GM19328 (cell line): ENCODE measurements at regions not wholly inside any gene's neighbourhood (a gene's known extent, or its start where the extent isn't known, plus 50 kb on each side); places are given as distances from the start of the nearest gene placed in this dataset.
"Not testable (repeated sequence)": the region's sequence is repeated elsewhere in the genome, so short reads cannot be mapped to it uniquely, and the experiment has no call there.

Experiments used
- ATAC-seq: cut with Tn5 transposase; IDR thresholded peaks from one replicate; pipeline ENCODE4 v1.9.1; 2021; ENCODE audit warnings: mild to moderate bottlenecking, moderate library complexity; ENCODE audit not compliant: unreplicated experiment

- ATAC-seq = not testable (repeated sequence)
Measured at GRCh38 chr11:82396639-82397038, 337.0 kb downstream of the FAM181B start.

GRCh38 chr11:82384308-82384707 is 349.4 kb downstream of the FAM181B start:
- no peak for ATAC-seq

- no peak for ATAC-seq
Measured at GRCh38 chr11:82373781-82374542, 359.7 kb downstream of the FAM181B start.

- no peak for ATAC-seq
Measured at GRCh38 chr11:82365351-82365750, 368.3 kb downstream of the FAM181B start.

- no peak for ATAC-seq
Measured at GRCh38 chr11:82356316-82356715, 377.3 kb downstream of the FAM181B start.

- ATAC-seq = no peak
Measured at GRCh38 chr11:82355313-82355823, 378.3 kb downstream of the FAM181B start.

- ATAC-seq = no peak
Measured at GRCh38 chr11:82326853-82327252, 406.8 kb downstream of the FAM181B start.

- no peak for ATAC-seq
Measured at GRCh38 chr11:82321206-82321605, 412.5 kb downstream of the FAM181B start.

GRCh38 chr11:82315093-82315492 is 418.6 kb downstream of the FAM181B start:
- no peak for ATAC-seq

- ATAC-seq = no peak
Measured at GRCh38 chr11:82308979-82309378, 424.7 kb downstream of the FAM181B start.

- no peak for ATAC-seq
Measured at GRCh38 chr11:82305123-82305522, 428.5 kb downstream of the FAM181B start.

GRCh38 chr11:82303671-82304070 is 430.0 kb downstream of the FAM181B start:
- ATAC-seq = no peak

- no peak for ATAC-seq
Measured at GRCh38 chr11:82288471-82288870, 445.2 kb downstream of the FAM181B start.

GRCh38 chr11:82270870-82271269 is 462.8 kb downstream of the FAM181B start:
- no peak for ATAC-seq

GRCh38 chr11:82268627-82269026 is 465.0 kb downstream of the FAM181B start:
- no peak for ATAC-seq

- no peak for ATAC-seq
Measured at GRCh38 chr11:82267186-82267585, 466.5 kb downstream of the FAM181B start.

- no peak for ATAC-seq
Measured at GRCh38 chr11:82261367-82261766, 472.3 kb downstream of the FAM181B start.

GRCh38 chr11:82250047-82250446 is 483.6 kb downstream of the FAM181B start:
- ATAC-seq = no peak

GRCh38 chr11:82246926-82247325 is 486.7 kb downstream of the FAM181B start:
- no peak for ATAC-seq

GRCh38 chr11:82239498-82239897 is 494.2 kb downstream of the FAM181B start:
- ATAC-seq = no peak

- no peak for ATAC-seq
Measured at GRCh38 chr11:82234256-82234655, 499.4 kb downstream of the FAM181B start.

GRCh38 chr11:82233201-82233600 is 500.5 kb downstream of the FAM181B start:
- ATAC-seq = no peak

- ATAC-seq = peak; percentile 54
Measured at GRCh38 chr11:82229341-82229740, 504.3 kb downstream of the FAM181B start.
